Uterus (tissue), 3 donors: ENCODE measurements at regions not wholly inside any gene's neighbourhood (a gene's known extent, or its start where the extent isn't known, plus 50 kb on each side); places are given as distances from the start of the nearest gene placed in this dataset.

ENCODE experiments used
- DNase-seq, 2 donors: peaks; one replicate each; pipeline ENCODE4 v3.0.0-alpha.2; 2019 to 2020
- H3K27ac ChIP-seq, 2 donors: fragments of 200-600 bp; sonication (generic); 1 replicate in 1 of 2; 2 replicates in 1 of 2; pipeline ENCODE4 v1.5.1; 2016 to 2018
- H3K27me3 ChIP-seq, 2 donors: fragments of 200-600 bp; sonication (generic); one replicate each; pipeline ENCODE4 v1.5.1; 2018 to 2019; ENCODE audit warnings: control low read depth in 1 of 2
- H3K36me3 ChIP-seq, 2 donors: fragments of 200-600 bp; sonication (generic); one replicate each; pipeline ENCODE4 v1.5.1; 2019; ENCODE audit warnings: control low read depth in 1 of 2
- H3K4me1 ChIP-seq, 2 donors: fragments of 200-600 bp; sonication (generic); one replicate each; pipeline ENCODE4 v1.5.1; 2018 to 2019; ENCODE audit warnings: control low read depth in 1 of 2
- H3K4me3 ChIP-seq, 2 donors: fragments of 200-600 bp; sonication (generic); 1 replicate in 1 of 2; 2 replicates in 1 of 2; pipeline ENCODE4 v1.5.1; 2018 to 2019; ENCODE audit warnings: mild to moderate bottlenecking in 1 of 2
- H3K9me3 ChIP-seq, 2 donors: fragments of 200-600 bp; sonication (generic); one replicate each; pipeline ENCODE4 v1.5.1; 2019; ENCODE audit warnings: control low read depth in 1 of 2
- POLR2A ChIP-seq, 2 donors: fragments of 450-650 bp; IDR thresholded peaks; one replicate each; pipeline ENCODE4 v1.6.1; 2016; ENCODE audit warnings: antibody characterized with exemption in 2 of 2, mild to moderate bottlenecking in 1 of 2, moderate library complexity in 1 of 2
- intact Hi-C: fragments of 100-400 bp; cut with DNase I; formaldehyde crosslinking; loops from one replicate; pipeline ENCODE4 v1.15.1; 2023; ENCODE audit warnings: low total_unique reads
- TF ChIP-seq, protein P1 (sequence below), 4 experiments: fragments of 200-600 bp in 2 of 4; fragments of 450-650 bp in 2 of 4; sonication (generic) in 2 of 4; IDR thresholded peaks; one replicate each; pipeline ENCODE4 v1.5.1; 2016 to 2019; ENCODE audit warnings: antibody characterized with exemption in 4 of 4, mild to moderate bottlenecking in 2 of 4, moderate library complexity in 1 of 4
- donor health status: DM: yes; HTN: yes; CAD: no.

DNA sequence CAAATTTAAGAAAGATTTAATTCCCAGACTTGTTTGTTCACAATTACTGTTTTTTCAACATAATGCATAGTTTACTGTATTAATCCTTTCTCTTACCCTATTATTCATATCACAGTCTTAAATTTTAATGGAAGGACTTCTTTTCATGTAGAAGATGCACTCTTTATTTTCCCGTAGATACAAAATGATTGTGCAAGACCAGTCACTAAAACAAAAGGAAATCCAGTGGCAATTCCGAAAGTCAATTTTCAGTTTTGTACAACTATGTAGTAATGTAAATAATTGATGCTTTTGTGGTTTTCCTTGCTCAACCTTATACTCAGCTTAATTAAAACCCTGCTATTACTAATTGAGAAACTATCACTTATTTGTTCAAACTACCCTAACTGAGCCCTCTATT is 361.5 kb upstream of the PTCHD4 start:
- H3K9me3 ChIP-seq, result no peaks in the 10 kb centered on the region
- no peak for TF ChIP-seq POLR2A (IDR thresholded peaks at IDR 0.05)
- TF ChIP-seq, protein P1, sequence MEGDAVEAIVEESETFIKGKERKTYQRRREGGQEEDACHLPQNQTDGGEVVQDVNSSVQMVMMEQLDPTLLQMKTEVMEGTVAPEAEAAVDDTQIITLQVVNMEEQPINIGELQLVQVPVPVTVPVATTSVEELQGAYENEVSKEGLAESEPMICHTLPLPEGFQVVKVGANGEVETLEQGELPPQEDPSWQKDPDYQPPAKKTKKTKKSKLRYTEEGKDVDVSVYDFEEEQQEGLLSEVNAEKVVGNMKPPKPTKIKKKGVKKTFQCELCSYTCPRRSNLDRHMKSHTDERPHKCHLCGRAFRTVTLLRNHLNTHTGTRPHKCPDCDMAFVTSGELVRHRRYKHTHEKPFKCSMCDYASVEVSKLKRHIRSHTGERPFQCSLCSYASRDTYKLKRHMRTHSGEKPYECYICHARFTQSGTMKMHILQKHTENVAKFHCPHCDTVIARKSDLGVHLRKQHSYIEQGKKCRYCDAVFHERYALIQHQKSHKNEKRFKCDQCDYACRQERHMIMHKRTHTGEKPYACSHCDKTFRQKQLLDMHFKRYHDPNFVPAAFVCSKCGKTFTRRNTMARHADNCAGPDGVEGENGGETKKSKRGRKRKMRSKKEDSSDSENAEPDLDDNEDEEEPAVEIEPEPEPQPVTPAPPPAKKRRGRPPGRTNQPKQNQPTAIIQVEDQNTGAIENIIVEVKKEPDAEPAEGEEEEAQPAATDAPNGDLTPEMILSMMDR (IDR thresholded peaks at IDR 0.05), result no peak
- intact Hi-C loops, result no loop called here

DNA sequence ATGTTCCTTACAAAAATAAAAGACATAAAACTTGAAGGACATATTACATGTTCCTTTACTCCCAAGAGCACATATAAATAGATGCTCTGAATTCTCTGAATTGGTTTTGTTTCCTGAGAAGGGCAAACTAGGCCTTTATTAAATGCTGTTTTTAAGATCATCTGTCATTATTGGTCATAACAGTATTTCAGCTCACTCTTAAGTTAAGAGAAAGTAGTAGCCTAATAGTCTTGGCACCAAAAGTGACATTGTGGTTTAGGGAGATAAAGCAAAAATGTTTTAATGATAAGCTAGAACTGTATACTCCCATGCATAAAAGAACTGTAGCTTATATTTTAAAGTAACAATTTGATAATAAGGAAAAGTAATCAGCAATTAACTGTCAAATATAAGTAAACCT is 361.1 kb upstream of the PTCHD4 start:
- TF ChIP-seq POLR2A (IDR thresholded peaks at IDR 0.05), result no peak
- TF ChIP-seq, protein P1 (IDR thresholded peaks at IDR 0.05), result no peak

More for the DNA sequence above, 361.5 kb upstream of the PTCHD4 start:
- H3K4me3 ChIP-seq, result no peak overlapping the region
- no peaks in the 10 kb centered on the region for H3K27me3 ChIP-seq
- H3K4me1 ChIP-seq, result no peaks in the 10 kb centered on the region
- no peak for DNase-seq
- H3K36me3 ChIP-seq, result no peaks in the 10 kb centered on the region
- no peak overlapping the region for H3K27ac ChIP-seq

DNA sequence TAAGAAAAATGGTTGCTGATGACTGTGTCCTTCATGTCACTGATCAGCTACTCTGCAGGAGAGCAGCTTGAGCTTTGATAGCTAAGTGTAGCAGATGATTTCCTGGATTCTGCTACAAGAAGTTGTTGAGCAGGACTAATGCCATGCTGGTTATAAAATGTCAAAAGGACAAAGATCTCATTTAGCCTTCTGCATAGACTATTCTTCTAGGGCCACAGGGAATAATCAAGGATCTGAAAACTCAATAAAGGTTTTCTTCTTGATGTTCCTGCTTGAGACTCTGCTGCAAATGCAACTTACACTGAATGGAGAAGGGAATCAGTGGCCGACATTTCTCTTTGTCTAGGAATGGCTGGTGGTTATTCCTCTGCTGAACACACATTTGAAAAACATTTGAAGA is 360.3 kb upstream of the PTCHD4 start:
- no peak for TF ChIP-seq POLR2A (IDR thresholded peaks at IDR 0.05)
- TF ChIP-seq, protein P1 (IDR thresholded peaks at IDR 0.05), result no peak

More for the DNA sequence above, 361.1 kb upstream of the PTCHD4 start:
- DNase-seq, result no peak
- H3K36me3 ChIP-seq, result no peaks in the 10 kb centered on the region
- H3K27ac ChIP-seq, result no peak overlapping the region
- H3K27me3 ChIP-seq, result no peaks in the 10 kb centered on the region
- no peak overlapping the region for H3K4me3 ChIP-seq
- no peaks in the 10 kb centered on the region for H3K9me3 ChIP-seq
- intact Hi-C loops, result no loop called here
- H3K4me1 ChIP-seq, result no peaks in the 10 kb centered on the region

DNA sequence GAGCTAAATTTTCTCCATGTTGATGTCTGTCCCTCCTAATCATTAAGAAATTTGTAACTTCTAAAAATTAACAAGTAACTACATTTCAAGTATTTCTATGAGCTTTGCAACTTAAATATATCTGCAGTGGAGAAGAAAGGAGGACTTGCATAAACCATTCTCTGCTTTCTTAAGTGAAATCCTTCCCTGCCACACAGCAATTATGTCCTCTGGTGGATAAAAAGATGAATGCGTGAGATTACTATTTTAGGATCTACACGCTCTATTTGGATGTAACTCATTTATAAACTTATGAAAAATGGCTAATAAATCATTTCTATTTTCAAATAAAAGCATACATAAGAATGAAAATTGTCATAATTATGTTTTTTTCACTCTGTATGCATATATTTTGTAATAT is 338.0 kb upstream of the PTCHD4 start:
- Histone ChIP-seq H3K36me3 (no peaks in the 10 kb centered on the region), H3K27me3 (no peaks in the 10 kb centered on the region), H3K4me1 (no peaks in the 10 kb centered on the region), H3K9me3 (no peaks in the 10 kb centered on the region), H3K27ac (no peak overlapping the region), H3K4me3 (no peak overlapping the region)
- intact Hi-C loops, result no loop called here
- DNase-seq, result no peak
- TF ChIP-seq POLR2A (IDR thresholded peaks at IDR 0.05), result no peak
- TF ChIP-seq, protein P1 (IDR thresholded peaks at IDR 0.05), result no peak

More for the DNA sequence above, 360.3 kb upstream of the PTCHD4 start:
- Histone ChIP-seq H3K4me3 (no peak overlapping the region), H3K27me3 (no peaks in the 10 kb centered on the region), H3K27ac (no peak overlapping the region), H3K9me3 (no peaks in the 10 kb centered on the region), H3K36me3 (no peaks in the 10 kb centered on the region), H3K4me1 (no peaks in the 10 kb centered on the region)
- intact Hi-C loops, result no loop called here
- DNase-seq, result no peak

DNA sequence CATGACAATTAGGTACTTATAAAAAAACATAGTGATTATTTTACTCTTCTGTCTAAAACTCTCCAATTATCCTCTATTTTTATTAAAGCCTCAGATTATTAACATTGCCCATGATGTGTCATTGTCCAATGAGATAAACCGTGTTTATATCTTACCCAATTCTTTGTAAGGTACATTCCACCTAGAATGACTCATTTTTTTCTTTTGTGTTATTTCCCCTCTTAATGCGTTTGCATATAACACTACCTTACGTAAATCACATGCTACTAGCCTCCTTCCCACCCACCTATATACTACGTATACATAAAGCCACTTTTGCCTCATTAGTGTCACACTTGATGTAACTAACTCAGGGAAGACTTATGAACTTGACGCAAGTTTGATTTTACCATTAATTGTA is 336.3 kb upstream of the PTCHD4 start:
- H3K27me3 ChIP-seq, result no peaks in the 10 kb centered on the region
- DNase-seq, result no peak
- no peaks in the 10 kb centered on the region for H3K4me1 ChIP-seq
- intact Hi-C loops, result no loop called here
- no peaks in the 10 kb centered on the region for H3K9me3 ChIP-seq
- no peak for TF ChIP-seq POLR2A (IDR thresholded peaks at IDR 0.05)
- TF ChIP-seq, protein P1 (IDR thresholded peaks at IDR 0.05), result no peak
- no peak overlapping the region for H3K4me3 ChIP-seq
- no peaks in the 10 kb centered on the region for H3K36me3 ChIP-seq
- H3K27ac ChIP-seq, result no peak overlapping the region
